HepG2 (cell line): ENCODE measurements at regions not wholly inside any gene's neighbourhood (a gene's known extent, or its start where the extent isn't known, plus 50 kb on each side); places are given as distances from the start of the nearest gene placed in this dataset.
"Not testable (repeated sequence)": the region's sequence is repeated elsewhere in the genome, so short reads cannot be mapped to it uniquely, and the experiment has no call there.

Experiments
- ATAC-seq: fragments of 200-7000 bp; cut with Tn5 transposase; 3 replicates; pipeline ENCODE4 v1.9.1; 2020; ENCODE audit warnings: mild to moderate bottlenecking, moderate library complexity
- BruUV-seq: library from RNA; stranded (reverse); fragments of 400-500 nt; replicated peaks from 2 replicates; lab custom pipeline; 2021; lab: Mats Ljungman, UMichigan
- CTCF ChIA-PET: fragments of 300-600 bp; formaldehyde crosslinking; extraction: SDS; loops from one replicate; lab custom pipeline; 2021; ENCODE audit warnings: low total read pairs, inconsistent platforms, low intra/inter-chr PET ratio; lab: Yijun Ruan, JAX
- POLR2A ChIA-PET: fragments of 350-600 bp; sonication (Branson Sonifier 250); formaldehyde crosslinking; loops from one replicate; lab custom pipeline; 2020; ENCODE audit warnings: antibody characterized with exemption, inconsistent platforms; lab: Yijun Ruan, JAX
- DNase-seq: peaks from one replicate; pipeline ENCODE4 v3.0.0-alpha.2; 2015; ENCODE audit warnings: low spot score
- FAIRE-seq: peaks from 3 replicates; lab custom pipeline; 2011; peaks lifted over from hg19 to GRCh38; lab: Jason Lieb, UNC
- H2AFZ ChIP-seq: one replicate; pipeline ENCODE4 v1.6.1; 2011; ENCODE audit warnings: low read length, inconsistent platforms
- H3K27ac ChIP-seq: fragments of 300-600 bp; 3 replicates; pipeline ENCODE4 v1.8.0; 2011; ENCODE audit warnings: mixed run types, mild to moderate bottlenecking, mixed read lengths, low read length, inconsistent platforms; ENCODE audit not compliant: insufficient read depth; ENCODE audit errors: extremely low read length
- H3K27me3 ChIP-seq, 2 experiments: fragments of 200-600 bp in 1 of 2; 2 replicates in 1 of 2; 3 replicates in 1 of 2; pipeline versions ENCODE4 v1.6.0 to v1.8.0; 2011; ENCODE audit warnings: low read length in 2 of 2, mild to moderate bottlenecking in 2 of 2, moderate library complexity in 2 of 2, inconsistent platforms in 1 of 2; ENCODE audit not compliant: insufficient read depth in 2 of 2, control insufficient read depth in 1 of 2
- H3K36me3 ChIP-seq, 2 experiments: fragments of 200-600 bp in 1 of 2; replicated peaks in 1 of 2; 2 replicates in 1 of 2; 3 replicates in 1 of 2; pipeline versions ENCODE4 v1.5.1 to v1.8.0; 2011; ENCODE audit warnings: low read length in 2 of 2, inconsistent platforms in 1 of 2; ENCODE audit not compliant: insufficient read depth in 2 of 2, control insufficient read depth in 1 of 2
- H3K4me1 ChIP-seq: 2 replicates; pipeline ENCODE4 v1.5.1; 2012; ENCODE audit warnings: low read length, inconsistent platforms; ENCODE audit not compliant: insufficient read depth
- H3K4me2 ChIP-seq: 2 replicates; pipeline ENCODE4 v1.6.0; 2011; ENCODE audit warnings: low read depth, low read length, inconsistent platforms
- H3K4me3 ChIP-seq, 3 experiments: fragments of 200-600 bp in 1 of 3; sonication (generic), shearing (Covaris generic) in 1 of 3; replicated peaks in 1 of 3; 2 replicates each; pipeline ENCODE4 v1.5.1; 2011 to 2016; ENCODE audit warnings: low read length in 3 of 3, inconsistent platforms in 2 of 3, low read depth in 2 of 3, mild to moderate bottlenecking in 2 of 3, control low read depth in 1 of 3, mixed read lengths in 1 of 3; ENCODE audit not compliant: insufficient read depth in 1 of 3
- H3K79me2 ChIP-seq: one replicate; pipeline ENCODE4 v1.6.1; 2011; ENCODE audit warnings: low read length, inconsistent platforms; ENCODE audit not compliant: insufficient read depth
- H3K9ac ChIP-seq: 2 replicates; pipeline ENCODE4 v1.6.0; 2011; ENCODE audit warnings: mild to moderate bottlenecking, low read depth, low read length, inconsistent platforms; ENCODE audit not compliant: insufficient read depth
- H3K9me3 ChIP-seq: 2 replicates; pipeline ENCODE4 v1.5.1; 2012; ENCODE audit warnings: mild to moderate bottlenecking, low read length
- H4K20me1 ChIP-seq: 2 replicates; pipeline ENCODE4 v1.6.0; 2011; ENCODE audit warnings: inconsistent platforms, mild to moderate bottlenecking, low read length, moderate library complexity; ENCODE audit not compliant: insufficient read depth
- AHR ChIP-seq: IDR thresholded peaks from 2 replicates; pipeline ENCODE4 v1.6.1; 2018; ENCODE audit warnings: missing genetic modification reagents, missing compliant biosample characterization
- DDIT3 ChIP-seq: sonication (generic); formaldehyde crosslinking; IDR thresholded peaks from 2 replicates; pipeline ENCODE4 v1.4.0; 2020; ENCODE audit warnings: mild to moderate bottlenecking, missing genetic modification reagents
- KMT2A ChIP-seq: sonication (generic); formaldehyde crosslinking; IDR thresholded peaks from 2 replicates; pipeline ENCODE4 v1.4.0; 2020; ENCODE audit warnings: missing genetic modification reagents
- PAF1 ChIP-seq: IDR thresholded peaks from 2 replicates; pipeline ENCODE4 v1.6.1; 2016; ENCODE audit warnings: missing genetic modification reagents, missing compliant biosample characterization
- PAXIP1 ChIP-seq: sonication (generic); formaldehyde crosslinking; conservative IDR thresholded peaks from 2 replicates; pipeline ENCODE4 v1.4.0; 2020; ENCODE audit warnings: mild to moderate bottlenecking, missing genetic modification reagents, moderate library complexity
- SRSF9 ChIP-seq: fragments of 200-400 bp; formaldehyde crosslinking; IDR thresholded peaks from 2 replicates; pipeline ENCODE4 v1.6.1; 2018; ENCODE audit warnings: borderline replicate concordance, mild to moderate bottlenecking, low read depth, low read length; ENCODE audit not compliant: insufficient read depth, poor library complexity, severe bottlenecking
- ZNF891 ChIP-seq: sonication (generic); formaldehyde crosslinking; IDR thresholded peaks from 2 replicates; pipeline ENCODE4 v1.5.0; 2020; ENCODE audit warnings: mild to moderate bottlenecking, missing genetic modification reagents
- WGBS: methylation state at CpG from one replicate; pipeline ENCODE4 v1.1.6; 2017; ENCODE audit warnings: low lambda C conversion rate; 5-methylcytosine and 5-hydroxymethylcytosine counted together
- in situ Hi-C: cut with HindIII; loops from 2 replicates; pipeline ENCODE4 v1.10.0; 2017; ENCODE audit warnings: low pct_unique_long_range_greater_than_20kb; ENCODE audit not compliant: extremely low pct_ligation_motif_present
- intact Hi-C: fragments of 100-400 bp; cut with micrococcal nuclease; formaldehyde crosslinking; loops from one replicate; pipeline ENCODE4 v1.10.0; 2022; ENCODE audit not compliant: unreplicated experiment
- TF ChIP-seq, protein P1 (sequence below): conservative IDR thresholded peaks from 2 replicates; pipeline ENCODE4 v1.6.1; 2018; ENCODE audit warnings: missing genetic modification reagents
- TF ChIP-seq, protein P2 (sequence below): sonication (generic); formaldehyde crosslinking; IDR thresholded peaks from 2 replicates; pipeline ENCODE4 v1.4.0; 2020; ENCODE audit warnings: mild to moderate bottlenecking, missing genetic modification reagents

GRCh38 chr16:35599429-35600160 is 2140.2 kb downstream of the TP53TG3F start (continued):
- TF ChIP-seq, protein P1, sequence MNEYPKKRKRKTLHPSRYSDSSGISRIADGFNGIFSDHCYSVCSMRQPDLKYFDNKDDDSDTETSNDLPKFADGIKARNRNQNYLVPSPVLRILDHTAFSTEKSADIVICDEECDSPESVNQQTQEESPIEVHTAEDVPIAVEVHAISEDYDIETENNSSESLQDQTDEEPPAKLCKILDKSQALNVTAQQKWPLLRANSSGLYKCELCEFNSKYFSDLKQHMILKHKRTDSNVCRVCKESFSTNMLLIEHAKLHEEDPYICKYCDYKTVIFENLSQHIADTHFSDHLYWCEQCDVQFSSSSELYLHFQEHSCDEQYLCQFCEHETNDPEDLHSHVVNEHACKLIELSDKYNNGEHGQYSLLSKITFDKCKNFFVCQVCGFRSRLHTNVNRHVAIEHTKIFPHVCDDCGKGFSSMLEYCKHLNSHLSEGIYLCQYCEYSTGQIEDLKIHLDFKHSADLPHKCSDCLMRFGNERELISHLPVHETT: no peak
- TF ChIP-seq DDIT3 (CRISPR knock-in tag): no peak

DNA sequence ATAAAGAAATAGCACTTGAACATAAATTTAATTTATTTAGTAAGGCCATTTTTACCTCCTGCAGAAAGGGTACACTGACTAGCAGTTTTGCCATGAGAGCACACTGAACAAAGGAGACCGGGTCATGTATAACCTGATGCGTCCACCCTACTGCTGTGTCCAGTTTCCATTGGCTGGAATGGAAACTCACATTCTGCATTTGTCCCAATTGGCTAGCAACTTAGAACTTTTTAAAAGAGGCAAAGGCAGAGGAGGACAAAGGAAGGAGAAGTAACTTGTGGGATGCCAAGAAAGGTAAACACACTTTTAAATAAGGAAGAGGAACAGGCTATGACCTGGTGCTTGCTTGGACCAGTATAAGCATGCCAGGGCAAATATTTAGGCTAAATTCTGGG is 2140.7 kb downstream of the TP53TG3F start:
- FAIRE-seq, H3K4me1 ChIP-seq, H2AFZ ChIP-seq, POLR2A ChIA-PET, H3K4me3 ChIP-seq, H3K79me2 ChIP-seq, in situ Hi-C loops, intact Hi-C loops, H3K9ac ChIP-seq, H3K27ac ChIP-seq, H3K36me3 ChIP-seq, H4K20me1 ChIP-seq, H3K27me3 ChIP-seq, ATAC-seq, DNase-seq, CTCF ChIA-PET, H3K4me2 ChIP-seq, BruUV-seq: not testable (repeated sequence)
- 3% methylated on average over 2 of the region's 2 CpGs for WGBS
- peaks cover 88% of the 10 kb centered on the region for H3K9me3 ChIP-seq

DNA sequence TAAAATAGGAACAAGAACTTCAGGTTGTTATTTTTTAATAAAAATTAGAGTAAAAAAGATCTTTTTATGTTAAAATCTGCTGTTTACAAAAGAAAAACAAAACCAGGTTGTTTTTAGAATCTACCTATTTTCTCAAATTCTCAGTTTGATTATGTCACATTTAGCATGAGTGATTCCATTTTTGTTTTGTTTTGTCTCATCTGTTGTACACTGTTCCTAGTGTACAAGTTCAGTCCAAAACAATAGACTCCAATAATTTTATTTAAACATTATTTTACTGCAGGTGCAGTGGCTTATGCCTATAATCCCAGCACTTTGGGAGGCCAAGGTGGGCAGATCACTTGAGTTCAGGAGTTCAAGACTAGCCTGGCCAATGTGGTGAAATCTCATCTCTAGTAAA is 2142.7 kb downstream of the TP53TG3F start:
- POLR2A ChIA-PET: no interaction called here
- H3K9ac ChIP-seq: no peak overlapping the region
- no peaks in the 10 kb centered on the region for H4K20me1 ChIP-seq
- in situ Hi-C loops: no loop called here
- H3K27me3 ChIP-seq: no peaks in the 10 kb centered on the region; a peak in 1 of 5 replicates
- CTCF ChIA-PET: no interaction called here
- no peak overlapping the region for H3K4me3 ChIP-seq
- H2AFZ ChIP-seq: no peak overlapping the region
- no peaks in the 10 kb centered on the region for H3K4me1 ChIP-seq
- peaks cover 90% of the 10 kb centered on the region for H3K9me3 ChIP-seq
- H3K4me2 ChIP-seq: no peak overlapping the region
- H3K36me3 ChIP-seq: no peaks in the 10 kb centered on the region
- H3K79me2 ChIP-seq: no peaks in the 10 kb centered on the region
- H3K27ac ChIP-seq: no peak overlapping the region
- intact Hi-C loops: no loop called here
- no peak for FAIRE-seq
- DNase-seq: no peak
- no TSS peak for BruUV-seq
- ATAC-seq: no peak
- TF ChIP-seq PAXIP1 (CRISPR knock-in tag) (no peak), AHR (CRISPR knock-in tag) (no peak), SRSF9 (no peak), KMT2A (CRISPR knock-in tag) (no peak), PAF1 (no peak), ZNF891 (CRISPR knock-in tag) (no peak)
- TF ChIP-seq, protein P2, sequence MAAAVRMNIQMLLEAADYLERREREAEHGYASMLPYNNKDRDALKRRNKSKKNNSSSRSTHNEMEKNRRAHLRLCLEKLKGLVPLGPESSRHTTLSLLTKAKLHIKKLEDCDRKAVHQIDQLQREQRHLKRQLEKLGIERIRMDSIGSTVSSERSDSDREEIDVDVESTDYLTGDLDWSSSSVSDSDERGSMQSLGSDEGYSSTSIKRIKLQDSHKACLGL (CRISPR knock-in tag): no peak
